ENCODE measurements at regions not wholly inside any gene's neighbourhood (a gene's known extent, or its start where the extent isn't known, plus 50 kb on each side); places are given as distances from the start of the nearest gene placed in this dataset.

GRCh38 chr17:68107373-68107772 lies 71.8 kb downstream of the KPNA2 start:
- TF ChIP-seq ZNF112 (tag by site-specific recombination; IDR thresholded peaks at IDR 0.05) (no peak), CTCF (tag by site-specific recombination; IDR thresholded peaks at IDR 0.05) (no peak), ZNF645 (tag by site-specific recombination; IDR thresholded peaks at IDR 0.05) (no peak), ZBTB21 (tag by site-specific recombination; IDR thresholded peaks at IDR 0.05) (no peak)
